ENCODE measurements at regions not wholly inside any gene's neighbourhood (a gene's known extent, or its start where the extent isn't known, plus 50 kb on each side); places are given as distances from the start of the nearest gene placed in this dataset.

DNA sequence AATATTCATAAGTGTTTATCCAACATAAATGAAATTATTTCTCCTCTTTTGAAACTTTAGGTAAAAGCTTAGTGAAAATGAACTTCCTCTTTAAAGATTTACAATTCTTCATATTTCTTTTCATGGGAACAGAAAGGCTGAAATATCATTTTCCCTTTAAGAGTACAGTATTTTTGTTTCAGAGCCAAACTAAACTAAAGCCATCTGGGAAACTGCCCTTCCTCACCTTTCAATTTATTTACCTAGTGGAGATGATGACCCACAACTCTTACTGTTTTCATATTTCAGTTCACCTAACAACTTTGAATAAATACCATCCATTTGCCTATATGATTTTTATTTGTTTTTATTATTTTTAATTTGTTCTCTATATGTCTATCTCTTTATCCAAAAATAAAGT is 105.4 kb downstream of the ALX1 start:
- Histone ChIP-seq H2BK120ac (replicated peaks; ENCODE audit: low read depth, low read length) (no peak overlapping the region), H2BK15ac (ENCODE audit: low read length) (no peak overlapping the region), H4K91ac (replicated peaks; ENCODE audit: insufficient read length, low read length) (no peak overlapping the region), H3K27ac (ENCODE audit: low read depth, low read length) (no peak overlapping the region), H2BK5ac (ENCODE audit: low read depth, low read length) (no peak overlapping the region), H4K20me1 (replicated peaks in 1 of 2; ENCODE audit: control insufficient read depth in 1 of 2, insufficient read depth in 2 of 2, low read length in 2 of 2) (no peaks in the 10 kb centered on the region), H3K14ac (ENCODE audit: insufficient read length) (no peak overlapping the region), H3K9ac (replicated peaks in 1 of 4; ENCODE audit: extremely low read depth in 1 of 4, low read depth in 3 of 4, low read length in 3 of 4) (no peak overlapping the region), H3K56ac (replicated peaks; ENCODE audit: insufficient read length, low read depth, low read length) (no peak overlapping the region), H2AFZ (ENCODE audit: low read length) (no peak overlapping the region), H2BK12ac (ENCODE audit: low read depth, low read length) (no peak overlapping the region), H3K18ac (ENCODE audit: extremely low read depth, low read length) (no peak overlapping the region), H3K36me3 (ENCODE audit: control insufficient read depth in 2 of 4, insufficient read depth in 4 of 4, low read length in 3 of 4) (no peaks in the 10 kb centered on the region), H3K23ac (ENCODE audit: insufficient read length) (no peak overlapping the region), H3K79me2 (ENCODE audit: control insufficient read depth in 1 of 2, insufficient read depth in 2 of 2, low read length in 2 of 2) (no peaks in the 10 kb centered on the region), H3K23me2 (ENCODE audit: low read depth, low read length) (no peaks in the 10 kb centered on the region), H3K79me1 (ENCODE audit: low read depth, low read length) (no peaks in the 10 kb centered on the region), H3K4me2 (ENCODE audit: insufficient read depth in 1 of 2, low read depth in 2 of 2, low read length in 2 of 2) (no peak overlapping the region), H3K4ac (replicated peaks; ENCODE audit: insufficient read length, low read depth, low read length) (no peak overlapping the region), H2AK5ac (ENCODE audit: low read depth, low read length) (no peak overlapping the region), H4K5ac (ENCODE audit: insufficient read length, low read depth, low read length) (no peak overlapping the region), H3K4me3 (ENCODE audit: extremely low read depth in 1 of 4, insufficient read depth in 2 of 4, low read depth in 3 of 4, low read length in 4 of 4) (no peak overlapping the region), H2BK20ac (ENCODE audit: low read length) (no peak overlapping the region), H3K9me3 (ENCODE audit: insufficient read depth in 2 of 2, low read depth in 1 of 2, low read length in 1 of 2) (no peaks in the 10 kb centered on the region), H3K27me3 (replicated peaks in 1 of 4; ENCODE audit: control insufficient read depth in 3 of 4, extremely low read depth in 1 of 4, insufficient read depth in 3 of 4, low read length in 3 of 4) (no peaks in the 10 kb centered on the region), H4K8ac (ENCODE audit: extremely low read depth, insufficient read depth, low read length) (no peak overlapping the region), H3K4me1 (replicated peaks in 1 of 4; ENCODE audit: control insufficient read depth in 3 of 4, insufficient read depth in 4 of 4, low read length in 3 of 4) (no peaks in the 10 kb centered on the region)
- ChIA-PET CTCF (ENCODE audit: partially characterized antibody) (interaction anchor here (1.1 to 1.4 kb wide), 2 partner anchors 9 to 40 kb away, joined by 3 read pairs; no protein-coding TSS in a partner anchor), POLR2A (ENCODE audit: partially characterized antibody) (no interaction called here)
- no peak for FAIRE-seq
- DNase-seq (ENCODE audit: low read depth in 1 of 2, low spot score in 2 of 2) = no peak
- TF ChIP-seq BRCA1 (IDR thresholded peaks at IDR 0.05; ENCODE audit: low read depth, low read length) (no peak), EGR1 (IDR thresholded peaks at IDR 0.05; ENCODE audit: borderline replicate concordance, low read depth, low read length) (no peak), FOSL1 (IDR thresholded peaks at IDR 0.05; ENCODE audit: insufficient read depth, low read depth, low read length) (no peak), SP1 (IDR thresholded peaks at IDR 0.05; ENCODE audit: low read depth, low read length) (no peak), HDAC6 (IDR thresholded peaks at IDR 0.05; ENCODE audit: low read depth, low read length) (no peak), RBBP5 (IDR thresholded peaks at IDR 0.05; ENCODE audit: borderline replicate concordance, low read depth, low read length) (no peak), BCL11A (IDR thresholded peaks at IDR 0.05; ENCODE audit: low read depth in 2 of 2, low read length in 2 of 2) (no peak), ASH2L (IDR thresholded peaks at IDR 0.05; ENCODE audit: low read length) (no peak), GABPA (IDR thresholded peaks at IDR 0.05; ENCODE audit: borderline replicate concordance, insufficient read depth, low read length) (no peak), TAF1 (IDR thresholded peaks at IDR 0.05; ENCODE audit: low read depth, low read length) (no peak), SRF (IDR thresholded peaks at IDR 0.05; ENCODE audit: low read depth, low read length) (no peak), JUN (IDR thresholded peaks at IDR 0.05; ENCODE audit: low read depth, low read length) (no peak), POU5F1 (IDR thresholded peaks at IDR 0.05; ENCODE audit: low read depth, low read length) (no peak), KDM4A (IDR thresholded peaks at IDR 0.05; ENCODE audit: low read depth, low read length, severe bottlenecking) (no peak), NANOG (IDR thresholded peaks at IDR 0.05; ENCODE audit: insufficient read depth, low read depth, low read length, poor library complexity, severe bottlenecking) (no peak)
